Stimulated activated CD4-positive, alpha-beta T cell treated with anti-CD3 and anti-CD28 coated beads, TNF-alpha, amount 100 ng/mL, for 24 hours (primary cell): ENCODE measurements at regions not wholly inside any gene's neighbourhood (a gene's known extent, or its start where the extent isn't known, plus 50 kb on each side); places are given as distances from the start of the nearest gene placed in this dataset.
"Not testable (repeated sequence)": the region's sequence is repeated elsewhere in the genome, so short reads cannot be mapped to it uniquely, and the experiment has no call there.

Source experiments
- DNase-seq, 3 experiments: peaks; one replicate each; pipeline ENCODE4 v3.0.0-alpha.2; 2020; ENCODE audit warnings: low read depth in 3 of 3

- DNase-seq, result no peak
Observed at GRCh38 chr14:30431552-30431951, 127.4 kb upstream of the G2E3 start.

DNA sequence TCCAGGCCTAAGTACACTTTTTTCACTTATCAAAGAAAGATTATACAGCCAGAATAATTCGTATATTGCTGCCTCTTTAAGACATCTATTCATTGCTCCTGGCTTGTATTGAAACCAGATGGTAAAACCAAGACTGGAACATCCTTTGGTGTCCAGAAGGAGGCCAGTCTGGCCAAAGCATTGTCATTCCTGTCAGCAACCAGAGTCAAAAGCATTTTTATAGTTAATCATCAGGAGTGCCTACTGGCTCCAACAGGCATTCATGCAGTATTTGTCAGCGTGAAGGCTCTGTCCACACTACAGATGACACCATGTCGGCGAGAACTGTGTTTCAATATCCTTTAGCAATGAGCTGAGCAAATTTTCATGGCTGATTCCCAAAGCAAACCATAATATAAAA lies 118.0 kb upstream of the G2E3 start:
- DNase-seq, result no peak

- DNase-seq, result no peak
Observed at GRCh38 chr14:30443368-30444007, 115.5 kb upstream of the G2E3 start.

GRCh38 chr14:30444451-30444850 lies 114.5 kb upstream of the G2E3 start:
- no peak for DNase-seq

DNA sequence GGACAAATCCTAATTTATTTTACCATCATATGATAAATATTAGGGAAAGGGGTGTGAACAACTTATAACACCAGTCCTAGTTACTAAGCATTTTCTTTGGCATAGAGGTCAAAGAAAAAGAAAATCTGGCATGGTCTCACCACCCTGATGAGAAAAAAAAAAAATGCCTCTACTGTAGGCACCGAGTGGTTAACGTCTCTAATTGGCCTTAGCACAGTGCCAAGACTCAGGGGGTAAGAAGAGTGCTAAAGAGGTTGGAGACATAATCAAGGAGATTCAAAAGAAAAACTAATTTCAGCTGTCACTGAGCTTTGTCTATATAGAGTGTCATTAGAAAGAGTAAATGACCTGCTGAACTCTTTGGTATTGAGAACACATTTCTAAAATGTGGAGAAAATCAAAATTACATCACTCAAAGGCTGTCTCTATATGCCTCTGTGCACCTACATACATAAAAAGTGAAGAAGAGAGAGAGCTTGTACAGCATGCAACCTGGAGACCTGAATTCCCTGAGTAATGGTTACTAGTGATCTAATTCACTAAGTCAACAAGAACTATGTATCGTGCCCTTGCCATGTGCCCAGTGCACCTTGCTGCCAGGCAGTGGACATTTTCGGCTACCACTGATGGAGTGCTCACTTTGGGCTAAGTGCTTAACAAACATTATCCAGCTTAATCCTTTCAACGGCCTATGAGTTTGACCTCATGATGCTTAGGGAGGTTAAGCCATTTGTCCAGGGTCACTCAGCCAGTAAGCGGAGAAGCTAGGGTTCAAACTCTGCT lies 113.8 kb upstream of the G2E3 start:
- no peak for DNase-seq

- DNase-seq, result no peak
Observed at GRCh38 chr14:30445852-30446251, 113.1 kb upstream of the G2E3 start.

DNA sequence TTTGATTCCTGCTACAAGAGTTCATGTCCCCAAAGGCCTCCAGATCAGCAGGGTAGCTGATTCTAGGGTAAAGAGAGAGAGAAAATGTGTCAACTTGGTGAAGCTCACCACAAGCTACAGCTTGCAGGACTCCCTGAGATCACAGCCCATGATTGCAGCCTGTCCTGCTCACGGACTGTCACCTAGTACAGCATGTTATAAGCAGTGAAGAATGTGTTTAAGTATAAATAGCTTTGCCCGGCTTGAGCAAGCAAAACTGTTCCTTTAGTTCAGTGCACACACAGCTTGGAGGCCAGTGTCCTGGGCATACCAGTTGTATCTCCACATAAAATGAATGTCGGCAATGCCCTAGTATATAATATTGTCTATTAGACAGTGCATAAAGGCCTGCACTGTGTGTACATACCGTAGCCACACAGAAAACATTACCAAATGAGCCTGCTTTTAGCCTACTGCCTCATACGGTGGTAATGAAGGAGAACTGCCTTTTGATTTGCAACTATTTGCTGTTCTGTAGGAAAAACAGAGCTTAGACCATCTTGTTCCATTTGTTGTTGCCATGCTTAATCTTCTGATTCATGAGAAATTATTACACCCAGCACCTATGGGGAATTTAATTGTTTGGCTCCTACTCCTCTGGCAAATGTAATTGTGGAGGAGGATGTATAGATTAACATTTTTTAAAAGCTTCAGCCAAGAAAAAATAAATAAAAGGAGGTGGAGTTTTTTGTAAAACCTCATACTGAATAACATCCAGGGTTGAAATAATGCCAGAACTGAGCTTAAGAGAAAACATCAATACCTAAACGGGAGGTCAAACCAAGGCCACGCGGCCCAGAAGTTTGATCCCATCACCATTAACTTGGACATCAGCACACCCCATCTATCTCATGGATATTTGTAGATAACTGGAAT lies 108.1 kb upstream of the G2E3 start:
- DNase-seq, result no peak

DNA sequence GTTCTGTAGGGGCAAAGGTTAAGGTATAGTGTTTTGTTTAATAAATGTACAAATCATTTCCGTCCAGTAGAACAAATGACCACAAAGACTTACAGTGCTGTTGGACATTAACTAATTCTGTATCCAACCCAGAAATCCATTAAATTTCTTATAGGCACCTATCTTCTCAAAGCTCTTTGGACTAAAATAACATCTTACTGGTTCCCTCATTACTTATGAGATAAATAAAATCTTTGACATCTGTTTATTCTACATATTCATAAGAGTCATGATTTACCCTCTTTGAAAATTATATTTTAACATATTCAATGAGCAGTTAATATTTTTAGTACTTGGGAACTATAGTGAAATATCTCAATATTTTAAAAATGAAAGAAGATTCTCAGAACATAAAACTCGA lies 102.7 kb upstream of the G2E3 start:
- no peak for DNase-seq

GRCh38 chr14:30462358-30462757 lies 96.6 kb upstream of the G2E3 start:
- DNase-seq, result no peak

DNA sequence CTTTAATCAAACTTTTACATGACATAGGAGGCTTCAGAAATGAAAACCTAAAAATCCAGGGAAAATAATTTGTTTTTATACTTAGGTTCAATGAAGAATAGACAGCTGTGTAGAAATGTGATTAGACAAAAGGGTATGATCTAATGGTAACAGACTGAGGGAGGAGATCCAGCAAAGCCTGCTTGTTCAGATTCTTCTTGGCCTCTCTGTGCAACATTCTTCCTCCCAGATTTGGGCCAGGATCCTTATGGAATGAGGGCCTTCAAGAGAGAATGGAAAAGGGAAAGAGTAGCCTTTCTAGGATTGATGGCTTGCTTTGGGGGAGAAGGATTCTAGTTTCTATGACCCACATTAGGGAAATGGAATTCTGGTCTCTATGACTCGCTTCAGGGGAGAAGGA lies 94.5 kb upstream of the G2E3 start:
- DNase-seq, result no peak

DNA sequence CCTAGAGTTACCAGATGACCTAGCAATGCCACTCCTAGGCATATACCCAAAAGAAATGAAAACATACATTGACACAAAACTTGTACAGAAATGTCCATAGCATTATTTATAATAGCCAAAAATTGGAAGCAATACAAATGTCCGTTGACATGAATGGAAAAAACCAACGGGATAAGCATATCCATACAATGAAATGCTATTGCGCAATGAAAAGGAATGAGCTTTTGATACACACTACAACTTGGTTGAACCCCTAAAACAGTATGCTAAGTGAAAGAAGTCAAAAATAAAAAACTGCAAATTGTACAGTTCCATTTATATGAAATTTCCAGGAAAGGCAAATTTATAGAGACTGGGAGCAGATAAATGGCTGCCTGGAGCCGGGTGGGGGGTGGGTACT lies 90.6 kb upstream of the G2E3 start:
- DNase-seq, result no peak

- DNase-seq, result no peak
Observed at GRCh38 chr14:30471980-30472379, 87.0 kb upstream of the G2E3 start.

GRCh38 chr14:30473846-30474696 lies 84.9 kb upstream of the G2E3 start:
- not testable (repeated sequence) for DNase-seq

- no peak for DNase-seq
Observed at GRCh38 chr14:30482276-30482675, 76.7 kb upstream of the G2E3 start.

- no peak for DNase-seq
Observed at GRCh38 chr14:30484201-30484600, 74.8 kb upstream of the G2E3 start.

- DNase-seq, result no peak
Observed at GRCh38 chr14:30484976-30485375, 74.0 kb upstream of the G2E3 start.

DNA sequence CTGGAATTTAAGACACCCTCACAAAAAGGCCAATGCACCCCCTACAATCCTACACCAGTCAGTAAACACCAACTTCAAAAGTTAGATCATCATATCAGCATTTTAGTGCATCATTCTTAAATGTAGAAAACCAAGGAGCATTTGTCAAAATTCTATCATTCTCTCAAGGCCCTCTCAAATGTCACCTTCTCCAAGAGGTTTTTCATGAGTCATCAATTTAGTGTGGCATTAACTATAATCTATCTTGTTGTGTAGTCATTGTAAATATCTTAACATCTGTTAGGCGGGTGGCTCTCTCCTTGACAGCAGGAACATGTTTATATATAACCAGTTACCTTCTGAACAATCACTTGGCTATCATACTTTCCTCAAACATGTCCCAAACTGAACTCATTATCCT lies 62.1 kb upstream of the G2E3 start:
- no peak for DNase-seq

- no peak for DNase-seq
Observed at GRCh38 chr14:30499358-30499757, 59.6 kb upstream of the G2E3 start.

- no peak for DNase-seq
Observed at GRCh38 chr14:30500222-30500621, 58.7 kb upstream of the G2E3 start.

- DNase-seq, result no peak
Observed at GRCh38 chr14:30507209-30507608, 51.7 kb upstream of the G2E3 start.
